ENCODE measurements at regions not wholly inside any gene's neighbourhood (a gene's known extent, or its start where the extent isn't known, plus 50 kb on each side); places are given as distances from the start of the nearest gene placed in this dataset.

DNA sequence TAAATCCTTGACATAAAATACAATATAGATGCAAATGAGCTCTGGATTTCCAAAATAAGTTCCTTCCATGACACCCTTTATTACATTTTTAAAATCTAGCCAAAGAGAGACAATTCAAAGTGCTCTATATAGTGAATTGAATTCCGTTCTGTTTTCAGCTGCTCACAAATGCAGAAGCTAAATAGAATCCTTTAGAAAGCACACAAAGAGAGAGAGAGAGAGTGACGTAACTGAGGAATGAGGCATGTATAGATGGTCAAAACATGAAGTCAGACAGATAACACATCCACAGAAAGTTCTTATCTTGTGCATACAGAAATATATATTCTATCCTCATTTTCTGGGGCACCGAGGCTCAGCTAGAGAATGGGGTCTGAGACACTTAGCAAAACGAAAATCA lies 344.7 kb upstream of the NETO1 start:
- Histone ChIP-seq H3K4me2 (no peak overlapping the region), H3K4me3 (no peak overlapping the region), H3K4me1 (ENCODE audit: insufficient read depth) (no peaks in the 10 kb centered on the region), H4K20me1 (replicated peaks; ENCODE audit: insufficient read depth) (no peaks in the 10 kb centered on the region), H3K79me2 (replicated peaks; ENCODE audit: insufficient read depth) (no peaks in the 10 kb centered on the region), H3F3A (replicated peaks; ENCODE audit: low read depth) (no peaks in the 10 kb centered on the region), H2AFZ (no peak overlapping the region), H3K27me3 (ENCODE audit: insufficient read depth) (no peaks in the 10 kb centered on the region), H3K9me2 (ENCODE audit: insufficient read depth) (peaks cover 3% of the 10 kb centered on the region; the same call in 1 of the 2 replicates), H3K36me3 (ENCODE audit: insufficient read depth) (no peaks in the 10 kb centered on the region), H3K27ac (ENCODE audit: low read depth) (no peak overlapping the region)
- Mint-ChIP-seq H3K27ac (no peak overlapping the region; the same call in 1 of the 2 replicates), H3K9me3 (no peaks in the 10 kb centered on the region; the same call in 2 of the 3 replicates), H3K27me3 (ENCODE audit: insufficient read depth, low read depth, poor library complexity) (no peaks in the 10 kb centered on the region), H3K36me3 (ENCODE audit: low read depth) (no peaks in the 10 kb centered on the region), H3K4me3 (no peak overlapping the region), H3K4me1 (no peaks in the 10 kb centered on the region)
- TF ChIP-seq STAT1 (IDR thresholded peaks at IDR 0.05; ENCODE audit: unreplicated experiment) (no peak), POLR2AphosphoS5 (IDR thresholded peaks at IDR 0.05; ENCODE audit: low read depth) (no peak), NANOG (IDR thresholded peaks at IDR 0.05; ENCODE audit: borderline replicate concordance) (no peak), EZH2 (IDR thresholded peaks at IDR 0.05; ENCODE audit: low read depth, unreplicated experiment) (no peak), JUNB (IDR thresholded peaks at IDR 0.05; ENCODE audit: unreplicated experiment) (no peak), CREB1 (CRISPR knock-in tag; IDR thresholded peaks at IDR 0.05; ENCODE audit: low read depth) (no peak), ZNF331 (CRISPR knock-in tag; IDR thresholded peaks at IDR 0.05; ENCODE audit: low read depth) (no peak), ZNF114 (CRISPR knock-in tag; IDR thresholded peaks at IDR 0.05) (no peak), EZH2phosphoT487 (IDR thresholded peaks at IDR 0.05; ENCODE audit: unreplicated experiment) (no peak)
- TF ChIP-seq, protein P1, sequence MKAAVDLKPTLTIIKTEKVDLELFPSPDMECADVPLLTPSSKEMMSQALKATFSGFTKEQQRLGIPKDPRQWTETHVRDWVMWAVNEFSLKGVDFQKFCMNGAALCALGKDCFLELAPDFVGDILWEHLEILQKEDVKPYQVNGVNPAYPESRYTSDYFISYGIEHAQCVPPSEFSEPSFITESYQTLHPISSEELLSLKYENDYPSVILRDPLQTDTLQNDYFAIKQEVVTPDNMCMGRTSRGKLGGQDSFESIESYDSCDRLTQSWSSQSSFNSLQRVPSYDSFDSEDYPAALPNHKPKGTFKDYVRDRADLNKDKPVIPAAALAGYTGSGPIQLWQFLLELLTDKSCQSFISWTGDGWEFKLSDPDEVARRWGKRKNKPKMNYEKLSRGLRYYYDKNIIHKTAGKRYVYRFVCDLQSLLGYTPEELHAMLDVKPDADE (IDR thresholded peaks at IDR 0.05) = no peak
- TF ChIP-seq, protein P2, sequence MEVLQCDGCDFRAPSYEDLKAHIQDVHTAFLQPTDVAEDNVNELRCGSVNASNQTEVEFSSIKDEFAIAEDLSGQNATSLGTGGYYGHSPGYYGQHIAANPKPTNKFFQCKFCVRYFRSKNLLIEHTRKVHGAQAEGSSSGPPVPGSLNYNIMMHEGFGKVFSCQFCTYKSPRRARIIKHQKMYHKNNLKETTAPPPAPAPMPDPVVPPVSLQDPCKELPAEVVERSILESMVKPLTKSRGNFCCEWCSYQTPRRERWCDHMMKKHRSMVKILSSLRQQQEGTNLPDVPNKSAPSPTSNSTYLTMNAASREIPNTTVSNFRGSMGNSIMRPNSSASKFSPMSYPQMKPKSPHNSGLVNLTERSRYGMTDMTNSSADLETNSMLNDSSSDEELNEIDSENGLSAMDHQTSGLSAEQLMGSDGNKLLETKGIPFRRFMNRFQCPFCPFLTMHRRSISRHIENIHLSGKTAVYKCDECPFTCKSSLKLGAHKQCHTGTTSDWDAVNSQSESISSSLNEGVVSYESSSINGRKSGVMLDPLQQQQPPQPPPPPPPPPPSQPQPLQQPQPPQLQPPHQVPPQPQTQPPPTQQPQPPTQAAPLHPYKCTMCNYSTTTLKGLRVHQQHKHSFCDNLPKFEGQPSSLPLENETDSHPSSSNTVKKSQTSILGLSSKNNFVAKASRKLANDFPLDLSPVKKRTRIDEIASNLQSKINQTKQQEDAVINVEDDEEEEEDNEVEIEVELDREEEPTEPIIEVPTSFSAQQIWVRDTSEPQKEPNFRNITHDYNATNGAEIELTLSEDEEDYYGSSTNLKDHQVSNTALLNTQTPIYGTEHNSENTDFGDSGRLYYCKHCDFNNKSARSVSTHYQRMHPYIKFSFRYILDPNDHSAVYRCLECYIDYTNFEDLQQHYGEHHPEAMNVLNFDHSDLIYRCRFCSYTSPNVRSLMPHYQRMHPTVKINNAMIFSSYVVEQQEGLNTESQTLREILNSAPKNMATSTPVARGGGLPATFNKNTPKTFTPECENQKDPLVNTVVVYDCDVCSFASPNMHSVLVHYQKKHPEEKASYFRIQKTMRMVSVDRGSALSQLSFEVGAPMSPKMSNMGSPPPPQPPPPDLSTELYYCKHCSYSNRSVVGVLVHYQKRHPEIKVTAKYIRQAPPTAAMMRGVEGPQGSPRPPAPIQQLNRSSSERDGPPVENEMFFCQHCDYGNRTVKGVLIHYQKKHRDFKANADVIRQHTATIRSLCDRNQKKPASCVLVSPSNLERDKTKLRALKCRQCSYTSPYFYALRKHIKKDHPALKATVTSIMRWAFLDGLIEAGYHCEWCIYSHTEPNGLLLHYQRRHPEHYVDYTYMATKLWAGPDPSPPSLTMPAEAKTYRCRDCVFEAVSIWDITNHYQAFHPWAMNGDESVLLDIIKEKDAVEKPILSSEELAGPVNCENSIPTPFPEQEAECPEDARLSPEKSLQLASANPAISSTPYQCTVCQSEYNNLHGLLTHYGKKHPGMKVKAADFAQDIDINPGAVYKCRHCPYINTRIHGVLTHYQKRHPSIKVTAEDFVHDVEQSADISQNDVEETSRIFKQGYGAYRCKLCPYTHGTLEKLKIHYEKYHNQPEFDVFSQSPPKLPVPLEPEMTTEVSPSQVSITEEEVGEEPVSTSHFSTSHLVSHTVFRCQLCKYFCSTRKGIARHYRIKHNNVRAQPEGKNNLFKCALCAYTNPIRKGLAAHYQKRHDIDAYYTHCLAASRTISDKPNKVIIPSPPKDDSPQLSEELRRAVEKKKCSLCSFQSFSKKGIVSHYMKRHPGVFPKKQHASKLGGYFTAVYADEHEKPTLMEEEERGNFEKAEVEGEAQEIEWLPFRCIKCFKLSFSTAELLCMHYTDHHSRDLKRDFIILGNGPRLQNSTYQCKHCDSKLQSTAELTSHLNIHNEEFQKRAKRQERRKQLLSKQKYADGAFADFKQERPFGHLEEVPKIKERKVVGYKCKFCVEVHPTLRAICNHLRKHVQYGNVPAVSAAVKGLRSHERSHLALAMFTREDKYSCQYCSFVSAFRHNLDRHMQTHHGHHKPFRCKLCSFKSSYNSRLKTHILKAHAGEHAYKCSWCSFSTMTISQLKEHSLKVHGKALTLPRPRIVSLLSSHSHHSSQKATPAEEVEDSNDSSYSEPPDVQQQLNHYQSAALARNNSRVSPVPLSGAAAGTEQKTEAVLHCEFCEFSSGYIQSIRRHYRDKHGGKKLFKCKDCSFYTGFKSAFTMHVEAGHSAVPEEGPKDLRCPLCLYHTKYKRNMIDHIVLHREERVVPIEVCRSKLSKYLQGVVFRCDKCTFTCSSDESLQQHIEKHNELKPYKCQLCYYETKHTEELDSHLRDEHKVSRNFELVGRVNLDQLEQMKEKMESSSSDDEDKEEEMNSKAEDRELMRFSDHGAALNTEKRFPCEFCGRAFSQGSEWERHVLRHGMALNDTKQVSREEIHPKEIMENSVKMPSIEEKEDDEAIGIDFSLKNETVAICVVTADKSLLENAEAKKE (CRISPR knock-in tag; IDR thresholded peaks at IDR 0.05) = no peak
- TF ChIP-seq, protein P3, sequence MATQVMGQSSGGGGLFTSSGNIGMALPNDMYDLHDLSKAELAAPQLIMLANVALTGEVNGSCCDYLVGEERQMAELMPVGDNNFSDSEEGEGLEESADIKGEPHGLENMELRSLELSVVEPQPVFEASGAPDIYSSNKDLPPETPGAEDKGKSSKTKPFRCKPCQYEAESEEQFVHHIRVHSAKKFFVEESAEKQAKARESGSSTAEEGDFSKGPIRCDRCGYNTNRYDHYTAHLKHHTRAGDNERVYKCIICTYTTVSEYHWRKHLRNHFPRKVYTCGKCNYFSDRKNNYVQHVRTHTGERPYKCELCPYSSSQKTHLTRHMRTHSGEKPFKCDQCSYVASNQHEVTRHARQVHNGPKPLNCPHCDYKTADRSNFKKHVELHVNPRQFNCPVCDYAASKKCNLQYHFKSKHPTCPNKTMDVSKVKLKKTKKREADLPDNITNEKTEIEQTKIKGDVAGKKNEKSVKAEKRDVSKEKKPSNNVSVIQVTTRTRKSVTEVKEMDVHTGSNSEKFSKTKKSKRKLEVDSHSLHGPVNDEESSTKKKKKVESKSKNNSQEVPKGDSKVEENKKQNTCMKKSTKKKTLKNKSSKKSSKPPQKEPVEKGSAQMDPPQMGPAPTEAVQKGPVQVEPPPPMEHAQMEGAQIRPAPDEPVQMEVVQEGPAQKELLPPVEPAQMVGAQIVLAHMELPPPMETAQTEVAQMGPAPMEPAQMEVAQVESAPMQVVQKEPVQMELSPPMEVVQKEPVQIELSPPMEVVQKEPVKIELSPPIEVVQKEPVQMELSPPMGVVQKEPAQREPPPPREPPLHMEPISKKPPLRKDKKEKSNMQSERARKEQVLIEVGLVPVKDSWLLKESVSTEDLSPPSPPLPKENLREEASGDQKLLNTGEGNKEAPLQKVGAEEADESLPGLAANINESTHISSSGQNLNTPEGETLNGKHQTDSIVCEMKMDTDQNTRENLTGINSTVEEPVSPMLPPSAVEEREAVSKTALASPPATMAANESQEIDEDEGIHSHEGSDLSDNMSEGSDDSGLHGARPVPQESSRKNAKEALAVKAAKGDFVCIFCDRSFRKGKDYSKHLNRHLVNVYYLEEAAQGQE (IDR thresholded peaks at IDR 0.05; ENCODE audit: unreplicated experiment) = no peak
- TF ChIP-seq, protein P4, sequence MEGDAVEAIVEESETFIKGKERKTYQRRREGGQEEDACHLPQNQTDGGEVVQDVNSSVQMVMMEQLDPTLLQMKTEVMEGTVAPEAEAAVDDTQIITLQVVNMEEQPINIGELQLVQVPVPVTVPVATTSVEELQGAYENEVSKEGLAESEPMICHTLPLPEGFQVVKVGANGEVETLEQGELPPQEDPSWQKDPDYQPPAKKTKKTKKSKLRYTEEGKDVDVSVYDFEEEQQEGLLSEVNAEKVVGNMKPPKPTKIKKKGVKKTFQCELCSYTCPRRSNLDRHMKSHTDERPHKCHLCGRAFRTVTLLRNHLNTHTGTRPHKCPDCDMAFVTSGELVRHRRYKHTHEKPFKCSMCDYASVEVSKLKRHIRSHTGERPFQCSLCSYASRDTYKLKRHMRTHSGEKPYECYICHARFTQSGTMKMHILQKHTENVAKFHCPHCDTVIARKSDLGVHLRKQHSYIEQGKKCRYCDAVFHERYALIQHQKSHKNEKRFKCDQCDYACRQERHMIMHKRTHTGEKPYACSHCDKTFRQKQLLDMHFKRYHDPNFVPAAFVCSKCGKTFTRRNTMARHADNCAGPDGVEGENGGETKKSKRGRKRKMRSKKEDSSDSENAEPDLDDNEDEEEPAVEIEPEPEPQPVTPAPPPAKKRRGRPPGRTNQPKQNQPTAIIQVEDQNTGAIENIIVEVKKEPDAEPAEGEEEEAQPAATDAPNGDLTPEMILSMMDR (conservative IDR thresholded peaks at IDR 0.05; ENCODE audit: low read depth in 2 of 2) = no peak
- ATAC-seq (no peak), DNase-seq (ENCODE audit: low spot score) (no peak)

Measured in GM23338 (cell line).